Uterus (tissue), 2 donors: ENCODE measurements at regions not wholly inside any gene's neighbourhood (a gene's known extent, or its start where the extent isn't known, plus 50 kb on each side); places are given as distances from the start of the nearest gene placed in this dataset.

ENCODE experiments used
- POLR2A ChIP-seq, 2 donors: fragments of 450-650 bp; IDR thresholded peaks; one replicate each; pipeline ENCODE4 v1.6.1; 2016; ENCODE audit warnings: antibody characterized with exemption in 2 of 2, mild to moderate bottlenecking in 1 of 2, moderate library complexity in 1 of 2
- TF ChIP-seq, protein P1 (sequence below), 4 experiments: fragments of 200-600 bp in 2 of 4; fragments of 450-650 bp in 2 of 4; sonication (generic) in 2 of 4; IDR thresholded peaks; one replicate each; pipeline ENCODE4 v1.5.1; 2016 to 2019; ENCODE audit warnings: antibody characterized with exemption in 4 of 4, mild to moderate bottlenecking in 2 of 4, moderate library complexity in 1 of 4

DNA sequence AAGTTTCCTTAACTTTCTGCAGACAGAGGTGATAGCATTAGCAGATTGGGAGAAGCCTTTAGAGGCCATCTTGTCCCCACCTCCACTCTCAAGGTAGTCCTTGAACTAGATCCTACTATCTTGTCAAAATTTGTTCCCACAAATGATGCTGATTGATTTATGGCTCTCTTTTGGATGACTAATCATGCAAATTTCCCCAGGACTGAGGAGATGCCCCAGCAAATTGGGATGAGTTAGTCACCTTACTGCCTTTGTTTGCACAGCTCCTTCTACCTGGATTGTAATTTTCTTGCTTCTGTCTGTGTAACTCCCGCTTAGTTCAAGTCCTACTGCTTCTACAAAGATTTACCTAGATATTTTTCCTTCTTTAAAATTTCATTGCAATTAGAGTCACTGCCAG, 391.4 kb upstream of the CADM1 start:
- TF ChIP-seq, protein P1, sequence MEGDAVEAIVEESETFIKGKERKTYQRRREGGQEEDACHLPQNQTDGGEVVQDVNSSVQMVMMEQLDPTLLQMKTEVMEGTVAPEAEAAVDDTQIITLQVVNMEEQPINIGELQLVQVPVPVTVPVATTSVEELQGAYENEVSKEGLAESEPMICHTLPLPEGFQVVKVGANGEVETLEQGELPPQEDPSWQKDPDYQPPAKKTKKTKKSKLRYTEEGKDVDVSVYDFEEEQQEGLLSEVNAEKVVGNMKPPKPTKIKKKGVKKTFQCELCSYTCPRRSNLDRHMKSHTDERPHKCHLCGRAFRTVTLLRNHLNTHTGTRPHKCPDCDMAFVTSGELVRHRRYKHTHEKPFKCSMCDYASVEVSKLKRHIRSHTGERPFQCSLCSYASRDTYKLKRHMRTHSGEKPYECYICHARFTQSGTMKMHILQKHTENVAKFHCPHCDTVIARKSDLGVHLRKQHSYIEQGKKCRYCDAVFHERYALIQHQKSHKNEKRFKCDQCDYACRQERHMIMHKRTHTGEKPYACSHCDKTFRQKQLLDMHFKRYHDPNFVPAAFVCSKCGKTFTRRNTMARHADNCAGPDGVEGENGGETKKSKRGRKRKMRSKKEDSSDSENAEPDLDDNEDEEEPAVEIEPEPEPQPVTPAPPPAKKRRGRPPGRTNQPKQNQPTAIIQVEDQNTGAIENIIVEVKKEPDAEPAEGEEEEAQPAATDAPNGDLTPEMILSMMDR (IDR thresholded peaks at IDR 0.05) = no peak
- no peak for TF ChIP-seq POLR2A (IDR thresholded peaks at IDR 0.05)
